Naive B cell (primary cell): ENCODE measurements at regions not wholly inside any gene's neighbourhood (a gene's known extent, or its start where the extent isn't known, plus 50 kb on each side); places are given as distances from the start of the nearest gene placed in this dataset.

Experiments
- ATAC-seq, 2 donors: fragments of 150-1000 bp; cut with Tn5 transposase; 2 replicates each; pipeline ENCODE4 v1.10.0; 2021; ENCODE audit warnings: low read depth in 2 of 2, mild to moderate bottlenecking in 2 of 2, moderate library complexity in 2 of 2
- DNase-seq: peaks from one replicate; pipeline ENCODE4 v3.0.0; 2022
- H3K27ac Mint-ChIP-seq, 6 donors: one replicate each; pipeline ENCODE4 v1.8.0; 2020 to 2022; ENCODE audit warnings: mild to moderate bottlenecking in 6 of 6, mixed read lengths in 6 of 6, moderate library complexity in 5 of 6, inconsistent platforms in 2 of 6
- H3K27me3 Mint-ChIP-seq, 3 donors: one replicate each; pipeline ENCODE4 v1.8.0; 2021 to 2022; ENCODE audit warnings: mixed read lengths in 3 of 3, mild to moderate bottlenecking in 1 of 3
- H3K36me3 Mint-ChIP-seq, 2 donors: one replicate each; pipeline ENCODE4 v1.8.0; 2020 to 2022; ENCODE audit warnings: mixed read lengths in 2 of 2, inconsistent platforms in 1 of 2, mild to moderate bottlenecking in 1 of 2
- H3K4me1 Mint-ChIP-seq, 3 donors: one replicate each; pipeline ENCODE4 v1.8.0; 2020 to 2022; ENCODE audit warnings: mixed read lengths in 3 of 3, inconsistent platforms in 1 of 3, mild to moderate bottlenecking in 1 of 3, moderate library complexity in 1 of 3
- H3K4me3 Mint-ChIP-seq, 8 donors: one replicate each; pipeline ENCODE4 v1.8.0; 2020 to 2022; ENCODE audit warnings: mild to moderate bottlenecking in 8 of 8, mixed read lengths in 8 of 8, moderate library complexity in 8 of 8, inconsistent platforms in 2 of 8
- H3K9me3 Mint-ChIP-seq, 7 donors: one replicate each; pipeline ENCODE4 v1.8.0; 2020 to 2022; ENCODE audit warnings: mixed read lengths in 7 of 7, mild to moderate bottlenecking in 5 of 7, inconsistent platforms in 2 of 7, moderate library complexity in 1 of 7

DNA sequence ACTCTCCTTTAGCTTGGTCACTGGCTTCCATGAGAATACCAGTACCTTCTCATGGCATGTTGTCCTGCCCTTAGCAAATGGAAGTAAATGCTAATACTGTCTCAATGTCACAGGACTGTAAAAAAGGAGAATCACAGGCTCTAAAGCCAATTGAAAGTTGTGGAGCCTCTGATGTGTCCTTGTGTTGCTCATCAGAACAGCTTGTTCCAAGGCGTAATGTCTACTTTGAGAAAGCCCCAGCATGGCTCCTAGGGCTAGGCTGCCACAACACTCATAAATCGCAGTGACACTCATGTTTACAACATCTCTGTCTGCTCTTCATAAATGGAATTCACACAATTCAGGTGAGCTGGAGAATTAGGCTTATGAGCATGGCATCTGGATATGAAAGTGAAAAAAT is 94.9 kb downstream of the ACTL7B start:
- peaks cover 0 to 3% (median 0%) of the 10 kb centered on the region in 7 donors for H3K9me3 Mint-ChIP-seq
- peaks cover 0 to 4% of the 10 kb centered on the region in 2 donors for H3K36me3 Mint-ChIP-seq
- no peaks in the 10 kb centered on the region for H3K27me3 Mint-ChIP-seq
- no peak for DNase-seq
- no peak overlapping the region for H3K4me3 Mint-ChIP-seq
- no peak for ATAC-seq
- H3K27ac Mint-ChIP-seq: no peak overlapping the region
- H3K4me1 Mint-ChIP-seq: peaks cover 0 to 12% (median 4%) of the 10 kb centered on the region in 3 donors

DNA sequence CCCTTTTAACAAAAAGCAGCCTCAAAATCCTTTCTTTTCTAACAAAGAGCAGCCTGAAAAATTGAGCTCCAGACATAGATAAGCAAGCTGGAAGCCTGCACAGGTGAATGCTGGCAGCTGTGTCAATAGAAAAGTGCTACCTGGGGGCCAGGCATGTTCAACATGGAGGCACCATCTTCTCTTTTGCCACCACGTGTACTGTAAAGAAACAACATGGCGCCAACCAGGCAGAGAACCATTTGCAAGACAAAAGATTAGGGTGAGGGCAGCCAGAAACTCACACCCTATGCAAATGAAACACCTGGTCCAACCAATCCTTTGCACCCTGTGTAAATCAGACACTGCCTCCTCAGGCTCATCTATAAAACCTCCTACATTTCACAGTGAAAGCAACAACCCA is 96.0 kb downstream of the ACTL7B start:
- H3K9me3 Mint-ChIP-seq: peaks cover 0 to 3% (median 0%) of the 10 kb centered on the region in 7 donors
- H3K4me1 Mint-ChIP-seq: peaks cover 0 to 5% (median 2%) of the 10 kb centered on the region in 3 donors
- DNase-seq: no peak
- peaks cover 0 to 4% of the 10 kb centered on the region in 2 donors for H3K36me3 Mint-ChIP-seq
- H3K4me3 Mint-ChIP-seq: no peak overlapping the region
- no peaks in the 10 kb centered on the region for H3K27me3 Mint-ChIP-seq
- no peak overlapping the region for H3K27ac Mint-ChIP-seq
- no peak for ATAC-seq

DNA sequence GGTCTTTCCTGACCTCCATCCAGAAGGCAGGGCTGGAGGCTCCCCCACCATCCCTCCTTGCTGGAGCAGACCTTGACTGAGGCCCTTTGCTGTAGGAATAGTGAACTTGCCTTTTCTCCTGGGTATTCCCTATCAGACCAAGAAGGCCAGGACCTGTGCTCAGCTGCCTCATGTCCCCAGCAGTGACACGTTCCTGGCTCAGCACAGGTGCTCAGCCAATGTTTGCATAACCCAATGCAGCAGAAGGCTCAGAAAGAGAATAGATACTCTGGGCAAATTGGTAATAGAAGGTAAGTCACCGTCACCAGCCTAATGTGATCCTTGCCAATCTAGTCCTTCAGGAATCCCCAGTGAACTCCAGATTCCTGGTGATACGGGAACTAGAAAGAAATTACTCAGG is 96.4 kb downstream of the ACTL7B start:
- peaks cover 0 to under 1% (median 0%) of the 10 kb centered on the region in 3 donors for H3K27me3 Mint-ChIP-seq
- H3K36me3 Mint-ChIP-seq: peaks cover 0 to 4% of the 10 kb centered on the region in 2 donors
- no peak for DNase-seq
- H3K4me1 Mint-ChIP-seq: peaks cover 0 to 5% (median 2%) of the 10 kb centered on the region in 3 donors
- H3K27ac Mint-ChIP-seq: no peak overlapping the region
- H3K4me3 Mint-ChIP-seq: no peak overlapping the region
- peaks cover 0 to 3% (median 0%) of the 10 kb centered on the region in 7 donors for H3K9me3 Mint-ChIP-seq
- no peak for ATAC-seq

DNA sequence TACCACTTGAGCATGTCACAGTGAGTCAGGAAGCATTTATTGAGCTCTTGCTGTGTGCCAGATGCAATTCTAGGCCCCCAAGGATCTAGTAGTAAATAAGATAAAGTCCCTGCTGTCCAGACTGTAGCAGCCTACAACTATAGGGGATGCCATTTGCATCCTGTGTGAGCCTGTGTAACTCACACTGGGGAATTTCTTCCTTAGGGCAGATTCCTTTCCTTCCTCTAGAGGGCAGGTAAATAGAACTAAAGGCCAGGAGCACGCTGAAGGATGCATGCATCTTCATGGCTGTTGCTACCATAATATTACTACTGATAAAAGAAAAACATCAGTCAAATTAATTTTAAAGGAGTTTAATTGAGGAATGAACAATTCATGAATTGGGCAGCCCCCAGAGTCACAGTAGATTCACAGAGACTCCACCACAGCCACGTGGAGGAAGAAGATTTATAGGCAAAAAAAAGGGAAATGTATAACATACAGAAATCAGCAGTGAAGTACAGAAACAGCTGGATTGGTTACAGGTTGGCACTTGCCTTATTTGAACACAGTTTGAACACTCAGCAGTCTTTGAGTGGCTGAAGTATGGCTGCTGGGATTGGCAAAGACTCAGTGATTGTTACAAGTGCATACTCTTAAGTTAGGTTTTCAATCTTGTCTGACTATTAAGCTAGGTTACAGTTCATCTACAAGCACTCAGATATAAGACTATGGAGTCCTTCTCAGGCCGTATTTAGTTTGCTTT is 98.9 kb downstream of the ACTL7B start:
- H3K27ac Mint-ChIP-seq: peak overlapping the region in 1 of 6 donors; percentile 28
- no peak for ATAC-seq
- H3K27me3 Mint-ChIP-seq: peaks cover 4 to 11% (median 7%) of the 10 kb centered on the region in 3 donors
- no peak overlapping the region for H3K4me3 Mint-ChIP-seq
- H3K36me3 Mint-ChIP-seq: peaks cover 4 to 8% of the 10 kb centered on the region in 2 donors
- peaks cover 0 to 5% (median 1%) of the 10 kb centered on the region in 3 donors for H3K4me1 Mint-ChIP-seq
- H3K9me3 Mint-ChIP-seq: peaks cover 0 to 9% (median 2%) of the 10 kb centered on the region in 7 donors
- DNase-seq: no peak

DNA sequence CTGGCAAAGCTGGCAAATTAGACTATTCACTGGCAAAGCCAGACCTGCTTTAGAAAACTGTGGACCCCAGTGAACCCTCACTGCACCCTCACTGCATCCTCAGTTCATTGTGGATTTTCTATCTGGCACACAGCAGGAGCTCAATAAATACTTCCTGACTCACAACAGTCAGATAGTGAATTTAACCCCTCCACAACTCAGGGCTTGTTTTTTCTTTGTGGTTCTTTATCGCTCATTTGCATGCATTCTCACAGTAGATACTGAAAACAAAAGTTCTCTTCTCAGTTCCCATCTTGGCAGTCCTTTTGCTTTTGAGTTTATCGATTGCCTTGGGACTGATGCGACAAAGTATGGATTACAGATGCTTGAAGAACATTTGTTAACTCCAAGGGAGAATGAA is 99.8 kb downstream of the ACTL7B start:
- peaks cover 0 to 9% (median 2%) of the 10 kb centered on the region in 7 donors for H3K9me3 Mint-ChIP-seq
- ATAC-seq: no peak
- peaks cover 4 to 11% (median 7%) of the 10 kb centered on the region in 3 donors for H3K27me3 Mint-ChIP-seq

DNA sequence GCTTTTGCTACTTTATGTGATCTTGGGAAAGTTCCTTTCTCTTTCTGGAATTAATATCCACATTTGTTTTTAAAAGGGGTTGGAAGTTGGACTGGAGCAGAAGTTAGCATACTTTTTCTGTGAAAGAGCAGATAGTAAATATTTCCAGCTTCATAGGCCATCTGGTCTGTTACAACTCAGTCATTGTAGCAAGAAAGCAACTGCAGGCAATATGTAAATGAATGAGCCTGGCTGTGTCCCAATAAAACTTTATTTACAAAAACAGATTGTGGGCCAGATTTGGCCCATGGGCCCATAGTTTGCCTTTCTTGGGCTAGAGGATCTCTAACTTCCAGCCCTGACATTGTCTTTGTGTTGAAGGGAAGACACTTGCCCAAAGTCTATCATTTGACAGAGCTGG is 104.4 kb downstream of the ACTL7B start:
- H3K27ac Mint-ChIP-seq: no peak overlapping the region
- H3K36me3 Mint-ChIP-seq: peaks cover 0 to 8% of the 10 kb centered on the region in 2 donors

More for the DNA sequence above, 99.8 kb downstream of the ACTL7B start:
- Mint-ChIP-seq H3K4me3 (no peak overlapping the region), H3K27ac (peak overlapping the region in 1 of 6 donors; percentile 24), H3K36me3 (peaks cover 4 to 8% of the 10 kb centered on the region in 2 donors), H3K4me1 (peaks cover 0 to 5% (median 0%) of the 10 kb centered on the region in 3 donors)
- DNase-seq: no peak

DNA sequence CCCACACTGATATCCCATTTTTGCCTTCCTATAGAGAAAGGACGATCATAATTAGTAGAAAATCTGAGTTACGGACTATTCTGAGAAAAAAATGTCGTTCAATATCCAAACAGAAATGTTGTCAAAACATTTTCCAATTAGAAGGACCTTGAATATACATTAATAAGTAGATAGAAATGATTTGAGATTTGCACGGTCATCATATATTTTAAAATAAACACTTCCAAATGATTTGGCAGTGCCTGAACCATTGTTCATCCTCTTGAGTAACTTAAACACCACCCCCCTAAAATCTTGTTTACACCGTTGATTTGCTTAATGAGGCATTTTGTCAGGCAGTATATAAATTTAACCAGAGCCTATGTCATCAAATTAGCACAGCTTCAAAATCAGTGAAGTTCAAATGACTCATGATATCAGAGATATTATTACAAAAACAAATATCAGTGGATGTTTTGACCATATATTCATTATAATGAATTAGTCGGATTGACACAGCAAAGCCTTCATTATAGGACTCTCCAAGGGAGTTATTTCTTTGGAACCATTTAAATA is 105.0 kb downstream of the ACTL7B start:
- H3K4me3 Mint-ChIP-seq: no peak overlapping the region
- no peak overlapping the region for H3K27ac Mint-ChIP-seq
- peaks cover 0 to 8% of the 10 kb centered on the region in 2 donors for H3K36me3 Mint-ChIP-seq
- DNase-seq (no peak), ATAC-seq (no peak)
- peaks cover 4 to 11% (median 7%) of the 10 kb centered on the region in 3 donors for H3K27me3 Mint-ChIP-seq
- H3K9me3 Mint-ChIP-seq: peaks cover 0 to 9% (median 0%) of the 10 kb centered on the region in 7 donors
- no peaks in the 10 kb centered on the region for H3K4me1 Mint-ChIP-seq

More for the DNA sequence above, 104.4 kb downstream of the ACTL7B start:
- no peak overlapping the region for H3K4me3 Mint-ChIP-seq
- ATAC-seq (no peak), DNase-seq (no peak)
- H3K4me1 Mint-ChIP-seq: no peaks in the 10 kb centered on the region
- peaks cover 4 to 11% (median 7%) of the 10 kb centered on the region in 3 donors for H3K27me3 Mint-ChIP-seq
- H3K9me3 Mint-ChIP-seq: peaks cover 0 to 9% (median 0%) of the 10 kb centered on the region in 7 donors

DNA sequence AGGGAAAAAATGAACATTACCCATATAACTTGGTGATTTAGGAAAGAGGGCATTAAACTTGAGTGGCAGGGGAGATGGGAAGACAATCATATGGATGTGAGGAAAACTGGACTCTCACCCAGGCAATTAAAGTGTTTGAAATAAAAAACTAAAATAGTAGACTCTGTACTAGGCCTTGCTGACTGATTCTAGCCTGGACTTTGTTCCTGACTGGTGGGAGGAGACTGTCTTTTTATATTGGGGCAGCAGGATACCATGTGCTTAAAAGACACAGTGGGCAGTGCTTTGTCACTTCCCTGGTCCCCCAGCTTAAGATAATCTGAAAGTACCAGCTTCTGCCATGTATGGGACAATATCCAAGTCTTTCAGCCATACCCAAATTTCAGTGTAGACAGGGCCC is 107.0 kb downstream of the ACTL7B start:
- Mint-ChIP-seq H3K27ac (peak overlapping the region in 1 of 6 donors; percentile 2), H3K36me3 (peaks cover 0 to 8% of the 10 kb centered on the region in 2 donors), H3K4me1 (peaks cover 0 to 1% (median 0%) of the 10 kb centered on the region in 3 donors), H3K9me3 (peaks cover 0 to 5% (median 0%) of the 10 kb centered on the region in 7 donors), H3K27me3 (peaks cover 3 to 4% (median 3%) of the 10 kb centered on the region in 3 donors), H3K4me3 (no peak overlapping the region)
- no peak for ATAC-seq
- DNase-seq: no peak

DNA sequence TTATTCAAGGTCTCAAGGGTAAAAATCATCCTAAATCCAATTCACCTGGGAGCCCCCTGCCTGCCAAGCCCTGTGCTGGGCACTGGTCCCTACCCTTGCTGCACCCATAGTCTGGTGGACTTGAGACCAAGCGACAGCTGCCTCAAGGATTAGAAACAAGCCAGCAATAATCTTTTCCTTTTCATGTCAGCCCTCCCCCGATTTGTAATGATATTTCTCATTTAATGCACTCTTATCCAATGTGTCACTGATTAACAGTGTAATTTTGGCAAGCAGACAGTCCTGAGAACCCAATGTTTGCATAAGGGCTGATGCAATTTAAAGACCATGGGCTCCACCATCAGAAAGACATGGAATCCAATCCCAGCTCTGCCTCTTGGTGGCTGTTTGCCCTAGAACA is 108.9 kb downstream of the ACTL7B start:
- DNase-seq (no peak), ATAC-seq (no peak)
- Mint-ChIP-seq H3K9me3 (no peaks in the 10 kb centered on the region), H3K27me3 (no peaks in the 10 kb centered on the region), H3K4me1 (peaks cover 0 to 4% (median 0%) of the 10 kb centered on the region in 3 donors), H3K27ac (no peak overlapping the region), H3K4me3 (no peak overlapping the region), H3K36me3 (no peaks in the 10 kb centered on the region)

DNA sequence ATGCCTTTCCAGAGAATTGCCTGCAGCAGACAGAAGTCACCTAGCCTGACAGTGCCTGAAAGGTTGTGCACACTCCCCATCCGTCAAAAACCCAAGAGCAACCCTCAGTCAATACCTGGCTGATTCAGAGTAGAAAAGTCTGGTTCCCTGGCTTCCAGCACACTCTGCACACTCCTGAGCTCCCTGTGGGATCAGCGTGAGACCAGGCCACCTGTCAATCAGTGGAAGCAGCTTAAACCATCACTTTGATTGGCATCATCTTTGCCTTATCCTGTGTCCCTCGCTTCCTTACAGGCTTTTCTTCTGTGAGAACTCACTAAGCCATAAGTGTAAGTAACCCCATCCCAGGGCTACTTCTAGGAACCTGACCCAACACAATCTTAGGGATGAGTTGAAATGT is 109.8 kb downstream of the ACTL7B start:
- Mint-ChIP-seq H3K36me3 (no peaks in the 10 kb centered on the region), H3K9me3 (no peaks in the 10 kb centered on the region), H3K4me1 (peaks cover 0 to 4% (median 0%) of the 10 kb centered on the region in 3 donors), H3K27ac (no peak overlapping the region), H3K4me3 (no peak overlapping the region), H3K27me3 (no peaks in the 10 kb centered on the region)
- ATAC-seq: no peak
- no peak for DNase-seq

DNA sequence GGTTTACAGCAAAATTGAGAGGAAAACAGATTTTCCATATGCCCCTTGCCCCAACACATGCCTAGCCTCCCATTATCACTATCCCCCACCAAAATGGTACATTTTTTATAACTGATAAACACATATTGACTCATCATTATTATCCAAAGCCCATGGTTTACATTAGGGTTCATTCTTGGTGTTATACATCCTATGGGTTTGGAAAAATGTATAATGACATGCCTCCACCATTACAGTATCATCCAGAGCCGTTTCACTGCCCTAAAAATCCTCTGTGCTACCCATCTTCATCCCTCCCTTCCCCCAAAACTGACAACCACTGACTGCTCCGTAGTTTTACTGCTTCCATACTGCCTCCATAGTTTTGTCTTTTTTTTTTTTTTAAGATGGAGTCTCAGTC is 111.1 kb downstream of the ACTL7B start:
- Mint-ChIP-seq H3K4me1 (peaks cover 0 to 4% (median 0%) of the 10 kb centered on the region in 3 donors), H3K27ac (no peak overlapping the region), H3K4me3 (no peak overlapping the region), H3K36me3 (no peaks in the 10 kb centered on the region), H3K9me3 (no peaks in the 10 kb centered on the region), H3K27me3 (no peaks in the 10 kb centered on the region)
- ATAC-seq (no peak), DNase-seq (no peak)

DNA sequence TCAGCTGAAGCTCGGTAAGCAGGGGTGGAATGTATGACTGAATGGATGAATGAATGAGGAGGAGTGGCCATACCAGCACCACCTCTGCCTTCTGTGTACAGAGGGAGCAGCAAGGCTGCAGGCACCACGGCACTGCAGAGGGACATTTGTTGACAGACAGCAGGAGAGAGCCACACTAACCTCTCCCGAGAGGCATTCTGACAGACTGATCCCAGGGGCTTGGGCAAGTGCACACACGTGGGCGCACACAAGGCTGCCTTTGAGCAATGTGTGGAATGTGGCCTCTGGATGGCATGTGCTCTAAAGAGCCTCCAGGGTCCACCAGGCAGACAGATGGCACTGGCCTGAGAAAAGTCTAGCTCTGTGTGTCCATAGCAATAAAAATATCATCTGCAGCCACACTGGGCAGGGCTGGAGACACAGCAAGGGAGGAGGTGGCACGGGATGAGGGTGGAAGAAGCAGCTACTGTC is 111.8 kb downstream of the ACTL7B start:
- Mint-ChIP-seq H3K27me3 (no peaks in the 10 kb centered on the region), H3K27ac (no peak overlapping the region), H3K36me3 (no peaks in the 10 kb centered on the region), H3K9me3 (no peaks in the 10 kb centered on the region), H3K4me1 (peaks cover 0 to 4% (median 0%) of the 10 kb centered on the region in 3 donors), H3K4me3 (no peak overlapping the region)
- no peak for ATAC-seq
- DNase-seq: no peak

DNA sequence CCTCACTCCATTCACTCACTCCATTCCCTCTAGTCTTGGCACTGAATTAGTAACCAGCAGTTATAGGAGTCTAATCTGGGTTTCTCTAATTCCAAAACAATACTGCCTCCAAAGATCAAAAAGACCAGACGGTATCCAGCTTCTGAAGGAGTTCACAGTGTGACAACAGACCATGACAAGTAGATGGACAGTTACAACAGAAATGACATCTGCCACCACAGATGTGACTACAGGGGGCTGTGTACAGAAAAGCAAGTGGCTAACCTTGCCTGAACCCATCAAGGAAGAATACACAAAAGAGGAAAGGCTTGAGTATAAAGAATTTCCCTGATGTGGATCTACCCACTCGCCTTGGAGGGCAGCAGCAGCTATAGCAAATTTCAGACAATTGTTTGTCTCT is 112.4 kb downstream of the ACTL7B start:
- H3K4me3 Mint-ChIP-seq: no peak overlapping the region
- no peaks in the 10 kb centered on the region for H3K36me3 Mint-ChIP-seq
- H3K27ac Mint-ChIP-seq: no peak overlapping the region
- peaks cover 0 to 4% (median 0%) of the 10 kb centered on the region in 3 donors for H3K4me1 Mint-ChIP-seq
- H3K27me3 Mint-ChIP-seq: no peaks in the 10 kb centered on the region
- no peaks in the 10 kb centered on the region for H3K9me3 Mint-ChIP-seq
- ATAC-seq (no peak), DNase-seq (no peak)

DNA sequence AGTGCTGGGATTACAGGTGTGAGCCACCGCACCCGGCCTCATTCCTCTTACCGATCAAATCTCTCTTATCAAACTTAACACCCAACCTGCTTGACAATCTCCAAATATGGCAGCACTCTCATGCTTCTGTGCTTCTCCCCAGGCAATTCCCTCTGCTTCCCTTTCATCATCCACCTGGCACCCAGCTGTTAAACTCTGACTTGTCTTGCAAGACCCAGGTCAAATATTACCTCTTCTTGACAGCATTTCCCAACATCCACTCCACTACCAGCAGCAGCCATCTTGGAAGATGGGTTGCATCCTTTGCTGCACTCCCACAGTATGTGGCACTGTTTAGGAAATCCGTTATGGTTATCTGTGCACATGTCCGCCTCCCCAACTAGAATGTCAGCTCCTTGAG is 113.6 kb downstream of the ACTL7B start:
- Mint-ChIP-seq H3K27ac (no peak overlapping the region), H3K27me3 (no peaks in the 10 kb centered on the region), H3K9me3 (no peaks in the 10 kb centered on the region), H3K36me3 (no peaks in the 10 kb centered on the region), H3K4me1 (peaks cover 0 to 4% (median 0%) of the 10 kb centered on the region in 3 donors), H3K4me3 (no peak overlapping the region)
- DNase-seq (no peak), ATAC-seq (no peak)
